OCI-LY3 (cell line): ENCODE measurements at regions not wholly inside any gene's neighbourhood (a gene's known extent, or its start where the extent isn't known, plus 50 kb on each side); places are given as distances from the start of the nearest gene placed in this dataset.

Experiments used
- H2AFZ ChIP-seq: fragments of 200-600, 300-600 bp; shearing (Covaris generic); 2 replicates; pipeline ENCODE4 v1.6.0; 2014; ENCODE audit warnings: antibody characterized with exemption, low read depth, low read length
- H3K27ac ChIP-seq: fragments of 200-600, 300-600 bp; sonication (generic); 2 replicates; pipeline ENCODE4 v1.5.1; 2014; ENCODE audit warnings: mild to moderate bottlenecking, low read length, moderate library complexity, mixed read lengths
- H3K27me3 ChIP-seq: fragments of 200-600, 300-600 bp; sonication (generic); 2 replicates; pipeline ENCODE4 v1.6.1; 2014; ENCODE audit warnings: low read depth, low read length, mixed read lengths
- H3K36me3 ChIP-seq: fragments of 200-600, 300-600 bp; sonication (generic); replicated peaks from 2 replicates; pipeline ENCODE3; 2014; ENCODE audit warnings: low read depth, low read length, mixed read lengths
- H3K4me1 ChIP-seq: fragments of 300-600, 200-600 bp; sonication (generic); 2 replicates; pipeline ENCODE4 v1.6.1; 2014; ENCODE audit warnings: low read length, mixed read lengths
- H3K4me2 ChIP-seq: fragments of 200-600, 300-600 bp; sonication (generic); 2 replicates; pipeline ENCODE4 v1.6.1; 2014; ENCODE audit warnings: low read length, mixed read lengths
- H3K4me3 ChIP-seq: fragments of 300-600, 200-600 bp; sonication (generic); 2 replicates; pipeline ENCODE4 v1.5.1; 2014; ENCODE audit warnings: antibody characterized with exemption, mild to moderate bottlenecking, low read length, moderate library complexity
- H3K79me2 ChIP-seq: fragments of 300-600, 200-600 bp; shearing (Covaris generic); 2 replicates; pipeline ENCODE4 v1.6.1; 2014; ENCODE audit warnings: mild to moderate bottlenecking, low read length, mixed read lengths
- H3K9ac ChIP-seq: fragments of 300-600, 200-600 bp; shearing (Covaris generic); 2 replicates; pipeline ENCODE4 v1.6.0; 2014; ENCODE audit warnings: mild to moderate bottlenecking, low read length, moderate library complexity
- H3K9me3 ChIP-seq: fragments of 200-600, 300-600 bp; shearing (Covaris generic); 2 replicates; pipeline ENCODE4 v1.6.1; 2014; ENCODE audit warnings: low read length, mixed read lengths; ENCODE audit not compliant: insufficient read depth
- H4K20me1 ChIP-seq: fragments of 200-600, 300-600 bp; sonication (generic); 2 replicates; pipeline ENCODE4 v1.6.1; 2016; ENCODE audit warnings: low read length, mixed read lengths; ENCODE audit not compliant: insufficient read depth
- EZH2phosphoT487 ChIP-seq: fragments of 200-600 bp; shearing (Covaris generic); IDR thresholded peaks from 2 replicates; pipeline ENCODE4 v1.6.1; 2018; ENCODE audit warnings: antibody characterized with exemption, mixed run types, low read depth
- TF ChIP-seq, protein P1 (sequence below): fragments of 200-600, 300-600 bp; sonication (generic); IDR thresholded peaks from 2 replicates; pipeline ENCODE4 v1.5.1; 2014; ENCODE audit warnings: antibody characterized with exemption, low read length, low read depth

DNA sequence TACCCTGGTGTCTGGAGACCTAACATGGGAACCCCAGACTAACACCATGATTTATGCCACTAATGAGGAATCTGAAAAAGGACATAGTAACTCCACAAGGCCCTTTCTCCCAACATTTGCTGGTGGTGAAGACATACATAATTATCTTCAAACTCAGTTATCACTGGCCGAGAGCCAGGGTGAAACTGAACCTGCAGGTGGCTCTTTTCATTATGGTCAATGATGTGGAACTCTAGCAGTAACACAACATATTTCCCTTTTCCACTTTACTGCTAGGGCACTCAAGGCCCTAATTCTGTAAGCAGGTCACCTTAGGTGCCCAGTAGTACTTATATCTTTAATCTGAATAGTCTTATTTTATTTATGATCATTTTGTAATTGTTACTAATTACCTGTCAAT lies 326.4 kb upstream of the SATB1 start:
- peaks cover 9% of the 10 kb centered on the region for H3K4me1 ChIP-seq
- H3K4me2 ChIP-seq = no peak overlapping the region
- H3K27me3 ChIP-seq = peaks cover 20% of the 10 kb centered on the region
- no peaks in the 10 kb centered on the region for H3K36me3 ChIP-seq
- H3K27ac ChIP-seq = no peak overlapping the region
- H3K79me2 ChIP-seq = no peaks in the 10 kb centered on the region
- TF ChIP-seq, protein P1, sequence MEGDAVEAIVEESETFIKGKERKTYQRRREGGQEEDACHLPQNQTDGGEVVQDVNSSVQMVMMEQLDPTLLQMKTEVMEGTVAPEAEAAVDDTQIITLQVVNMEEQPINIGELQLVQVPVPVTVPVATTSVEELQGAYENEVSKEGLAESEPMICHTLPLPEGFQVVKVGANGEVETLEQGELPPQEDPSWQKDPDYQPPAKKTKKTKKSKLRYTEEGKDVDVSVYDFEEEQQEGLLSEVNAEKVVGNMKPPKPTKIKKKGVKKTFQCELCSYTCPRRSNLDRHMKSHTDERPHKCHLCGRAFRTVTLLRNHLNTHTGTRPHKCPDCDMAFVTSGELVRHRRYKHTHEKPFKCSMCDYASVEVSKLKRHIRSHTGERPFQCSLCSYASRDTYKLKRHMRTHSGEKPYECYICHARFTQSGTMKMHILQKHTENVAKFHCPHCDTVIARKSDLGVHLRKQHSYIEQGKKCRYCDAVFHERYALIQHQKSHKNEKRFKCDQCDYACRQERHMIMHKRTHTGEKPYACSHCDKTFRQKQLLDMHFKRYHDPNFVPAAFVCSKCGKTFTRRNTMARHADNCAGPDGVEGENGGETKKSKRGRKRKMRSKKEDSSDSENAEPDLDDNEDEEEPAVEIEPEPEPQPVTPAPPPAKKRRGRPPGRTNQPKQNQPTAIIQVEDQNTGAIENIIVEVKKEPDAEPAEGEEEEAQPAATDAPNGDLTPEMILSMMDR = no peak
- no peak for TF ChIP-seq EZH2phosphoT487
- no peak overlapping the region for H2AFZ ChIP-seq
- no peaks in the 10 kb centered on the region for H3K9me3 ChIP-seq
- no peaks in the 10 kb centered on the region for H4K20me1 ChIP-seq
- no peak overlapping the region for H3K9ac ChIP-seq
- no peak overlapping the region for H3K4me3 ChIP-seq

DNA sequence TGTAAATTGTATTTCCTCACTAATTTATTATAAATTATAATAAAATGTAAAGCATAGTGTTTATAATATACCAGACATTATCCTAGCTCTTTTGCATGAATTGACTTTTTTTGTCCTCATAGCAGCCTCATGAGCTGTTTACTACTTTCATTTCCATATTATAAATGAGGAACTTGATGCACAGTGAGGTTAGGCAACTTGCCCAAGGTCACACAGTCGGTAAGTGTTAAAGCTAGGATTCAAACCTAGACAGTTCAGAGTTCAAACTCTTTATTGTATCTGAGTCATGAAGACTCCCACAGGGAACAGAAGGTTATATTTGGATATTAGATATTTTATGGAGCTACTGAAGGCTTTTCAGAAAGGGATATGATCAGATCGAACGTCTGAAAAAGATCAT lies 322.2 kb upstream of the SATB1 start:
- Histone ChIP-seq H3K4me2 (no peak overlapping the region), H3K4me1 (peaks cover 9% of the 10 kb centered on the region), H3K27me3 (peaks cover 14% of the 10 kb centered on the region), H2AFZ (no peak overlapping the region), H3K79me2 (no peaks in the 10 kb centered on the region), H3K9ac (no peak overlapping the region), H3K9me3 (no peaks in the 10 kb centered on the region), H3K4me3 (no peak overlapping the region), H3K27ac (no peak overlapping the region), H3K36me3 (no peaks in the 10 kb centered on the region), H4K20me1 (no peaks in the 10 kb centered on the region)
- no peak for TF ChIP-seq EZH2phosphoT487
- TF ChIP-seq, protein P1 = no peak

DNA sequence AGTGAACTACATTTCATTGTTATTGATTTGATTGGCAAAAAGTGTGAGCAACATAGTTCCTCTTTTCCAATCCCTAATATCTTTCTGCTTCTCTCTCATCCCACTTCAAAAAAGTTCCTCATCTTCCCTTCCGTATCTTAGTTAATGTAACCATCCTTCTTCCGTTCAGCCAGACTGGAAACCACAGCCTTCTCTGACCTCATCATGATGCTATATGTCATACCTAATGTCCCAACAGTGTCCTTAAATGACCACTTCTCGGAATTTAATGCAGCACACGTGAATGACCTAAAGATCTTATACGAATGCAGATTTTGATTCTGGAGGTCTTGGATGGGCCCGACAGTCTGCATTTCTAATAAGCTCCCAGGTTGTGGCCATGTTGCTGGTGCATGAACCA lies 320.3 kb upstream of the SATB1 start:
- no peak overlapping the region for H2AFZ ChIP-seq
- H3K4me2 ChIP-seq = no peak overlapping the region
- peaks cover 22% of the 10 kb centered on the region for H3K4me1 ChIP-seq

DNA sequence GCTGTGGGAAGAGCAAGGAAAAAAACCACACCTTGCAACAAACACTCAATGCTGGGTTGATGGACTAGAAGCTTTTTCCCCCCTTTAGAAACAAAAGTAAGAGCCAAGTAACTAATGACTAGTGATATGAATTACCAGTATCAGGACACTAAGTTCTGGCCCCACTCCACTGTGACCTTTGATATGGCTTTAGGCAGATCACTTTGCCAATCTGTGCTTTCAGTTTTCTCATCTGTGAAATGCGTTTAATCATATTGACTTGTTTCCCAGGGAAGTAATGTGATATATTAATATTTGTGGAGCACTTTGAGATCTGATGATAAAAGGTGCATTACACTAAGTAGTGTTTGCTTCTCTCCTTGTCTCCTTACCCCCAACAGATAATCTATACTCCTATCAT lies 319.3 kb upstream of the SATB1 start:
- H3K36me3 ChIP-seq = no peaks in the 10 kb centered on the region
- H3K4me1 ChIP-seq = peaks cover 32% of the 10 kb centered on the region
- peaks cover 27% of the 10 kb centered on the region for H3K27me3 ChIP-seq
- H2AFZ ChIP-seq = no peak overlapping the region
- H3K27ac ChIP-seq = no peak overlapping the region
- H3K79me2 ChIP-seq = no peaks in the 10 kb centered on the region
- H4K20me1 ChIP-seq = peaks cover 6% of the 10 kb centered on the region; the same call in 1 of the 2 replicates
- H3K4me3 ChIP-seq = no peak overlapping the region
- TF ChIP-seq EZH2phosphoT487 = no peak
- TF ChIP-seq, protein P1 = no peak
- no peak overlapping the region for H3K9ac ChIP-seq
- no peaks in the 10 kb centered on the region for H3K9me3 ChIP-seq
- no peak overlapping the region for H3K4me2 ChIP-seq

More for the DNA sequence above, 320.3 kb upstream of the SATB1 start:
- peaks cover 18% of the 10 kb centered on the region for H3K27me3 ChIP-seq
- H3K27ac ChIP-seq = no peak overlapping the region
- H3K79me2 ChIP-seq = no peaks in the 10 kb centered on the region
- TF ChIP-seq, protein P1 = no peak
- TF ChIP-seq EZH2phosphoT487 = no peak
- peaks cover under 1% of the 10 kb centered on the region; the same call in 1 of the 2 replicates for H4K20me1 ChIP-seq
- no peak overlapping the region for H3K4me3 ChIP-seq
- no peak overlapping the region for H3K9ac ChIP-seq
- no peaks in the 10 kb centered on the region for H3K9me3 ChIP-seq
- no peaks in the 10 kb centered on the region for H3K36me3 ChIP-seq
